ENCODE measurements at regions not wholly inside any gene's neighbourhood (a gene's known extent, or its start where the extent isn't known, plus 50 kb on each side); places are given as distances from the start of the nearest gene placed in this dataset.

DNA sequence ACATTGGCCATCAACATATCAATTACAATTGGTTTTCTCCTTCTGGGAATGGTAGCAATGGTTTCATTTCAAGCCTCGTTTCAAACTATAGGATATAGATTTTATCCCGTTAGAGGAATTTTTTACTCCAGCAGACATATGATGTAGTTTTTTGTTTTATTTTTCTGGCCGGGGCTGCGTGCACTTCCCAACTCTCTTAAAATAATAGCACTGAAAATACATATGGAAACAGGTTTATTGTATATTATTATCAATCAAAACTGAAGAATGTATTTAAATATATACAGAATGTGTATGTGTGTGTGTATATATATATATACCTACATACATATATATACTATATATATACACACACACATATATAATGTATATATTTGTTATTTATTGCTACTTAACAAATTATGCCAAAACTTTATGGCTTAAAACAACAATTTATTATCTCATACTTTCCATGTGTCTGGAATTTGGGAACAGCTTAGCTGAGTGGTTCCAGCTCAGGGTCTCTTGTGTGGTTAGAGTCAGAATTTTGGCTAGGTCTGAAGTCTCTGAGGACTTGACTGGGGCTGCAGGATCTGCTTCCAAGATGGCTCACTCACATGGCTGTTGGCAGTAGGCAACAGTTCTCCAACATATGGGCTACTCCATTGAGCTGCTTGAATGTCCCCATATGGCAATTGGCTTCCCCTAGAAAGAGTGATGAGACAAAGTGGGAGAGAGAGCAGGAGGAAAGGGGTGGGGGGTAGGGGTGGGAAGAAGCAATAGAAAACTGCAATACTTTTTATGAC is 314.1 kb downstream of the PPP1R2C start:
- H3K4me3 ChIP-seq, result no peak overlapping the region
- H3K27me3 ChIP-seq, result no peaks in the 10 kb centered on the region
- TF ChIP-seq EP300 (IDR thresholded peaks at IDR 0.05) (no peak), POLR2A (IDR thresholded peaks at IDR 0.05) (no peak)
- TF ChIP-seq, protein P1, sequence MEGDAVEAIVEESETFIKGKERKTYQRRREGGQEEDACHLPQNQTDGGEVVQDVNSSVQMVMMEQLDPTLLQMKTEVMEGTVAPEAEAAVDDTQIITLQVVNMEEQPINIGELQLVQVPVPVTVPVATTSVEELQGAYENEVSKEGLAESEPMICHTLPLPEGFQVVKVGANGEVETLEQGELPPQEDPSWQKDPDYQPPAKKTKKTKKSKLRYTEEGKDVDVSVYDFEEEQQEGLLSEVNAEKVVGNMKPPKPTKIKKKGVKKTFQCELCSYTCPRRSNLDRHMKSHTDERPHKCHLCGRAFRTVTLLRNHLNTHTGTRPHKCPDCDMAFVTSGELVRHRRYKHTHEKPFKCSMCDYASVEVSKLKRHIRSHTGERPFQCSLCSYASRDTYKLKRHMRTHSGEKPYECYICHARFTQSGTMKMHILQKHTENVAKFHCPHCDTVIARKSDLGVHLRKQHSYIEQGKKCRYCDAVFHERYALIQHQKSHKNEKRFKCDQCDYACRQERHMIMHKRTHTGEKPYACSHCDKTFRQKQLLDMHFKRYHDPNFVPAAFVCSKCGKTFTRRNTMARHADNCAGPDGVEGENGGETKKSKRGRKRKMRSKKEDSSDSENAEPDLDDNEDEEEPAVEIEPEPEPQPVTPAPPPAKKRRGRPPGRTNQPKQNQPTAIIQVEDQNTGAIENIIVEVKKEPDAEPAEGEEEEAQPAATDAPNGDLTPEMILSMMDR (IDR thresholded peaks at IDR 0.05), result no peak
- no peaks in the 10 kb centered on the region for H3K9me3 ChIP-seq
- no peaks in the 10 kb centered on the region for H3K4me1 ChIP-seq (ENCODE audit: insufficient read depth)
- 66 to 91% (median 87%) methylated on average over 4 of the region's 4 CpGs for WGBS, 3 donors
- no peak for DNase-seq
- no peak overlapping the region for H3K27ac ChIP-seq
- H3K36me3 ChIP-seq, result no peaks in the 10 kb centered on the region
- intact Hi-C loops (cut with DNase I), result no loop called here

DNA sequence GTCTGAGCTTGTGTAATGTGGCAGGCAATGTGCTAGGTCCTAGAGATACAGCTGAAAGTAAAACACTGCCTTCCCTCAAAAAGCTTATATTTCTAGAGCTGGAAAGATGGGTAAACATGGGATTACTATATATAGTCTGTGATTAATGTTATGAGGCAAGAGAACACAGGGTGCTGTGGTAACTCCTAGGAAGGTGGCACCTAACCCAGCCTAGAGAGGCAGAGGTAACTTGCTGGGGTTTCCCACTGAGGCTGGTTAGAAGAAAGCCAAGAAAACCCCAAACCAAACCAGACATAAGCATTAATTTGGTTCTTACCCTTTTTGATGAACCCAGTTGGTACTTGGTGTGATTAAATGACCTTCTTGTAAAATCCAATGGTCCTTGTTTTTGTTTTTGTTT is 315.0 kb downstream of the PPP1R2C start:
- Histone ChIP-seq H3K4me1 (ENCODE audit: insufficient read depth) (no peaks in the 10 kb centered on the region), H3K27ac (no peak overlapping the region), H3K36me3 (no peaks in the 10 kb centered on the region), H3K9me3 (no peaks in the 10 kb centered on the region), H3K27me3 (no peaks in the 10 kb centered on the region), H3K4me3 (no peak overlapping the region)
- TF ChIP-seq, protein P1 (IDR thresholded peaks at IDR 0.05), result no peak
- no peak for TF ChIP-seq POLR2A (IDR thresholded peaks at IDR 0.05)
- no peak for TF ChIP-seq EP300 (IDR thresholded peaks at IDR 0.05)
- intact Hi-C loops (cut with DNase I), result no loop called here
- no peak for DNase-seq

GRCh38 chrX:42460706-42461105 is 317.3 kb downstream of the PPP1R2C start:
- intact Hi-C loops (cut with DNase I), result no loop called here
- no peak for TF ChIP-seq POLR2A (IDR thresholded peaks at IDR 0.05)
- TF ChIP-seq, protein P1 (IDR thresholded peaks at IDR 0.05), result no peak
- TF ChIP-seq EP300 (IDR thresholded peaks at IDR 0.05), result no peak
- WGBS, 3 donors, result 64 to 73% (median 69%) methylated on average over 4 of the region's 4 CpGs
- Histone ChIP-seq H3K36me3 (no peaks in the 10 kb centered on the region), H3K4me3 (no peak overlapping the region), H3K9me3 (no peaks in the 10 kb centered on the region), H3K27me3 (no peaks in the 10 kb centered on the region), H3K27ac (no peak overlapping the region), H3K4me1 (ENCODE audit: insufficient read depth) (no peaks in the 10 kb centered on the region)
- DNase-seq, result no peak

DNA sequence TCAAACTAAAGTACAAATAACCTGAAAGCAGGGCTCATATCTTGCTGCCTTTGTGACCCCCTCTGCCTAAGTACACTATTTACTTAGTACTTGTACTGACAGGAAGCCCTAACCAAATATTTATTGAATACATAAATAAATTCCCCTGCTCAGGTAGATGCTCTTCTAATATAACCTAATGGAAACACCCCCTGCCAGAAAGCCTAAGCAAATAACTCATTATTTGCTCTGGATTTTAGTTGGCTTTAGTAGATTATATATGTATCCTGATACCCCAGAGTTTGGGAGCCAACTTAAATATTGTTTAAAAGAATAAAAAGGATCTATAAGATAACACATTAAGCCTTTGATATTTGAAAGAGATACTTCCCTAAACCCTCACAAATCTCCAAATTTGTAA is 318.2 kb downstream of the PPP1R2C start:
- intact Hi-C loops (cut with DNase I), result no loop called here
- no peak for TF ChIP-seq EP300 (IDR thresholded peaks at IDR 0.05)
- no peak for TF ChIP-seq POLR2A (IDR thresholded peaks at IDR 0.05)
- TF ChIP-seq, protein P1 (IDR thresholded peaks at IDR 0.05), result no peak

More for the DNA sequence above, 318.2 kb downstream of the PPP1R2C start:
- no peak for DNase-seq
- Histone ChIP-seq H3K9me3 (no peaks in the 10 kb centered on the region), H3K4me3 (no peak overlapping the region), H3K4me1 (ENCODE audit: insufficient read depth) (no peaks in the 10 kb centered on the region), H3K27ac (no peak overlapping the region), H3K36me3 (no peaks in the 10 kb centered on the region), H3K27me3 (no peaks in the 10 kb centered on the region)
